GM20000 (cell line): ENCODE measurements at regions not wholly inside any gene's neighbourhood (a gene's known extent, or its start where the extent isn't known, plus 50 kb on each side); places are given as distances from the start of the nearest gene placed in this dataset.

ENCODE experiments used
- DNase-seq: peaks from one replicate; pipeline ENCODE4 v3.0.0; 2012; ENCODE audit warnings: low spot score
- TF ChIP-seq, protein P1 (sequence below): IDR thresholded peaks from 2 replicates; pipeline ENCODE4 v1.5.1; 2012; ENCODE audit warnings: mild to moderate bottlenecking, control low read depth; ENCODE audit errors: extremely low read depth, missing control alignments

DNA sequence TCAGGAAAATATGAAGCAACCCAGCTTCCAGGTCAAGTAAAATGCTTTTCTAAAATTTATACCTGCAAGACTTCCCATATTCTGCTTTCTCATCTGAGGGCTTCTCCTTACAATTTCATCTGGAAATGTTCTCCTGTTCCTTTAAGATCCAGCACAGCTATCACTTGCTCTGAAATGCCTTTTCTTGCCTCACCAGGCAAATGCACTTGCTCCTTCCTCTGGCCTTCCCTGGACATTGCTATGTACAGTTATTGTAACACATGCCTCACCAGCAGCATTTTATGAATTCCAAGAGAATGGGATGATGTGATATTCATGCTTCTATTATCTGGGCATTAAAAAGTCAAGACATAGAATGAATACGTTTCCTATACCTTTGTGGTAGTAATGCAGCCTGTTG, 842.1 kb upstream of the INTU start:
- TF ChIP-seq, protein P1, sequence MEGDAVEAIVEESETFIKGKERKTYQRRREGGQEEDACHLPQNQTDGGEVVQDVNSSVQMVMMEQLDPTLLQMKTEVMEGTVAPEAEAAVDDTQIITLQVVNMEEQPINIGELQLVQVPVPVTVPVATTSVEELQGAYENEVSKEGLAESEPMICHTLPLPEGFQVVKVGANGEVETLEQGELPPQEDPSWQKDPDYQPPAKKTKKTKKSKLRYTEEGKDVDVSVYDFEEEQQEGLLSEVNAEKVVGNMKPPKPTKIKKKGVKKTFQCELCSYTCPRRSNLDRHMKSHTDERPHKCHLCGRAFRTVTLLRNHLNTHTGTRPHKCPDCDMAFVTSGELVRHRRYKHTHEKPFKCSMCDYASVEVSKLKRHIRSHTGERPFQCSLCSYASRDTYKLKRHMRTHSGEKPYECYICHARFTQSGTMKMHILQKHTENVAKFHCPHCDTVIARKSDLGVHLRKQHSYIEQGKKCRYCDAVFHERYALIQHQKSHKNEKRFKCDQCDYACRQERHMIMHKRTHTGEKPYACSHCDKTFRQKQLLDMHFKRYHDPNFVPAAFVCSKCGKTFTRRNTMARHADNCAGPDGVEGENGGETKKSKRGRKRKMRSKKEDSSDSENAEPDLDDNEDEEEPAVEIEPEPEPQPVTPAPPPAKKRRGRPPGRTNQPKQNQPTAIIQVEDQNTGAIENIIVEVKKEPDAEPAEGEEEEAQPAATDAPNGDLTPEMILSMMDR, result no peak
- DNase-seq, result no peak

DNA sequence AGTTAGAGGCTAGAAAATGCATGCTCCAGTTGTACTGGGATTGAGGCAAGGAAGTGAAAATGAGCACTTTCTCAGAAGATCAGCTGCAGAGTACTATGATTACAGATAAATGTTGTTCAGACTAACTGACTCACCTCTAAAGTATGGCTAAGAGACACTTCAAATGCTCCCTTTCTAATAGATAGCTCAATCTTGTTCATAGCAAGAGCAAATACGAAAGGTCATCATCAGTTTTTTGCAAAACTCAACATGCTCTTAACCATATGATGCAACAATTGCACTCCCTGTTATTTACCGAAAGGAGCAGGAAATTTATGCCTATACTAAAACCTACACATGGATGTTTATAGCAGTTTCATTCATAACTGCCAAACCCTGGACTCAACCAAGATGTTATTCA, 838.4 kb upstream of the INTU start:
- no peak for DNase-seq
- TF ChIP-seq, protein P1, result no peak

DNA sequence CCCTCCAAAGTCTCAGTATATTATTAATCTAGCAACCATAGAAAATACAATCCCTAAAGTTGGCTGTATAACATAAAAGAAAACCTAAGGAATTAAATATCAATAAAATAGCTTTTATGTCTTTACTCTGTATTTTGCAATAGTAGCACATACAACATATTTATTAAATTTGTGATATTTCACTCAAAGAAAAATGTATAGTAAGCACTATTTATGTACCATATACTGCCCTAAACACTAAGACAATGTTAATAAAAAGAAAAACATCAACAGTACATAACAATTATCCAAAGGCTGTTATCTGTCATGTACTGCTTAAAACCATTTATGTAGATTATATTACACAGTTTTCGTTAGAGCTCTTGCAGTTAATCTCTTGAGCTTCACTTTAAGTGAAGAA, 834.5 kb upstream of the INTU start:
- DNase-seq, result no peak
- TF ChIP-seq, protein P1, result no peak

DNA sequence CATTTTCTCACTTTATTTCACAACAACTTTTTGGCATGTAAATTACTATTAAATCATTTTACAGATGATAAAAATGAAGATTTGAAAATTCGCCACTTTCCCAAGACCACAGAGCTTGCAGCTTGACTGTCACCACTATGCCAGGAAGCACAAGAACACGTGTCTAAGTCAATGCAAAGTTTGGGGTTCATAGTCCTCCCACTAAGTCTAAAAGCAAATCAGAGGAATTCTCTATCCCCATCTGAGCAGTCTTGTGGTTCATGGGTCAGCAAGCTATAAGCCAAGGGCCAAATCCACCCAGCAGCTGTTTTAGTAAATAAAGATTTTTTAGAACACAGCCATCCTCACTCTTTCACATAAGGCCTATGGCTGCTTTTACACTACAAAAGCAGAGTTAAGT, 833.3 kb upstream of the INTU start:
- DNase-seq, result no peak
- TF ChIP-seq, protein P1, result no peak

DNA sequence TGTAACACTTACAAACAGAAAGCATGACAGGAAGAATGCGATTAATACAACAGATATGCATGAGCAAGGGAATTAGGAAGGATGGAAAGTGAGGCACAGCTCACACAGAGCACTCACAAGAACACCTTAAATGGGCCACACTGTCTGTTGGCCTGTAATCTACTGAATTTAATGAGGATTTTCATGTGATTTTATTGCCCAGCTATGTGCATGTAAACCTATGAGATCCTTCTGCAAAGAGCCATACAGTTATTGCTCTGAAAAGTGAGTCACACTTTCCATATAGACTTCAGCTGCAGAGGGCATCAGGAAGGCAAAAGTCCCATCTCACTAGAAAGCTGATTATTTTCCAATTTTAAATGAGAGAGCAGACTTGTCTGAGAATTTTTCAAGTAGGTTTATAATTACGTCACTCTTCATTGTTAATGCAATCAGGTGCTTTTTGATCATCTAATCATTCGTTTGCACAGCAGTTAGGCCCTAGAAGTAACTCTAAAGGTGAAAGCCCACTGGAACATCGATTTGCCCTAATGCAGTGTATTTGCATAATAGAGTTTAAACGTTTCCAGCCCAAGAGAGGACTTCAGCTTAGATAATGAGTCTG, 832.7 kb upstream of the INTU start:
- TF ChIP-seq, protein P1, result no peak
- DNase-seq, result no peak

DNA sequence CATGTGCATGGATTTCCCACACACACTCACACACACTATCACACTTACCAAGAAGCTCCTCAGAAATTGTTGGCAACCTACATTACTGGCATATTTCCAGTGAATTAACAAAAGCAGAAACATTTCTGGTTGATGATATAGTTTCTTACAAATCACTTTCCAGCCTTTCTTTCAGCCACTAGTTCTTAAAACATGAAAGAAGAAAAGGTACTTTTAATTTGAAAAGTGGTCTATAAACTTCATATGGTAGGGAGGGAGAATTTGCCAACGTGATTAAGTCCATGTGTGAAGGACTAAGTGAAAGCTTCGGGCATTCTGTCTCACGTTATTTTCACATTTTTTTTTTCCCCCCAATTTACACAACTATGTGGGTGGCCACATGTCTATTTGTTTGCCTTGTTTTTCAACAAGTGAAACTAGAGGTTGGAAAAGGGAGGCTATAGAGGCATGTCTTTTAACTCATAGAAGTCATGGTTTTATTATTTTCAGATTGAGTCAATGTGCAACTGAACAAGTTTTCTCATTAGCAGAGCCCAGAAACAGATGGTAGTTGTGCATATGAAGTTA, 832.1 kb upstream of the INTU start:
- DNase-seq, result no peak
- TF ChIP-seq, protein P1, result no peak

DNA sequence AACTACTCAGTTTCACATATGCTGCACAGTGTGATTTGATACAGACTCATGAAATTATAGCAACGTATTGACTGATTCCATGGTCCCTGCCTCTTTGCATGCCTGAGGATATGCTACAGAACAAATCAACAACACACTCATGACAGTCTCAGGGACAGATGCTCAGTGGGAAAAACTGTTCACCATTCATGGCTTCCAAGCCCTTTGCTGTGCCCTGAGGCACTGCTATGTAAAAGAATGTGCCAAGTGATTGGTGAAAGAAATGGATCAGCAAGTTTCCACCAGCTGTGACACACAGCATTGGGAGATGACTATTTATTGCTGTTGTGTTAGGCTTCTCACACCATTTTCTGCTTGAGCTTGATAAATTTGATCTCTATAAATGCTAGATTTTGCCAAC, 825.6 kb upstream of the INTU start:
- TF ChIP-seq, protein P1, result no peak
- no peak for DNase-seq
